Hepatic stellate cell (primary cell): ENCODE measurements at regions not wholly inside any gene's neighbourhood (a gene's known extent, or its start where the extent isn't known, plus 50 kb on each side); places are given as distances from the start of the nearest gene placed in this dataset.
"Not testable (repeated sequence)": the region's sequence is repeated elsewhere in the genome, so short reads cannot be mapped to it uniquely, and the experiment has no call there.

ENCODE experiments used
- DNase-seq: peaks from one replicate; pipeline ENCODE4 v3.0.0; 2011; ENCODE audit warnings: low spot score

- DNase-seq, result not testable (repeated sequence)
Measured at GRCh38 chr12:131659484-131659883, 51.4 kb upstream of the SFSWAP start.

DNA sequence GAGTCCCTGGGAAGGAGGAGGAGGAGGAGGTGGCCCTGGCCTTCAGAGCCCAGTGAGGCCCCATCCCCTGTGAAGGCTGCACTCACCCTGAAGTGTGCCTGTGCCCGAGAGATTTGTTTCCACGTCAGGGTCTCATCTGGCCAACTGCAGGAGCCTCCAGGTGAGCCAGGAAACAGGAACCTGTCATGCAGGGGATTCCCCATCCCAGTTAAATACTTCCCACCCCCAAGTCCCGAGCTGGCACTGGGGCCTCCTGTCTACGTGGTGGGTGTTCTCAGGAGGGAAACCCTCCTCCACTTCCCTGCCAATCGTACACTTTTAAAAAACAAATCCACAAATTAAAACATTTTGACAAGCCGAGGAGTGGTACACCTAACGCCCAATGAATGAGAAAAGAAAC lies 50.9 kb upstream of the SFSWAP start:
- not testable (repeated sequence) for DNase-seq

GRCh38 chr12:131660401-131660800 lies 50.5 kb upstream of the SFSWAP start:
- DNase-seq, result not testable (repeated sequence)
